IPS-15b (cell line): ENCODE measurements at regions not wholly inside any gene's neighbourhood (a gene's known extent, or its start where the extent isn't known, plus 50 kb on each side); places are given as distances from the start of the nearest gene placed in this dataset.

ENCODE experiments used
- H3K27me3 ChIP-seq: one replicate; pipeline ENCODE4 v1.6.1; 2013; ENCODE audit warnings: low read length; ENCODE audit not compliant: control insufficient read depth, insufficient read depth
- H3K36me3 ChIP-seq: one replicate; pipeline ENCODE4 v1.6.1; 2013; ENCODE audit warnings: low read length; ENCODE audit not compliant: control insufficient read depth, insufficient read depth
- H3K4me1 ChIP-seq: one replicate; pipeline ENCODE4 v1.6.1; 2013; ENCODE audit warnings: mild to moderate bottlenecking, low read length; ENCODE audit not compliant: control insufficient read depth, insufficient read depth
- H3K4me3 ChIP-seq: one replicate; pipeline ENCODE4 v1.5.1; 2013; ENCODE audit warnings: low read depth, low read length
- H3K9ac ChIP-seq: one replicate; pipeline ENCODE4 v1.6.1; 2013; ENCODE audit warnings: low read depth, mild to moderate bottlenecking, low read length
- H3K9me3 ChIP-seq: one replicate; pipeline ENCODE4 v1.6.1; 2013; ENCODE audit warnings: mild to moderate bottlenecking, low read length; ENCODE audit not compliant: control insufficient read depth, insufficient read depth

DNA sequence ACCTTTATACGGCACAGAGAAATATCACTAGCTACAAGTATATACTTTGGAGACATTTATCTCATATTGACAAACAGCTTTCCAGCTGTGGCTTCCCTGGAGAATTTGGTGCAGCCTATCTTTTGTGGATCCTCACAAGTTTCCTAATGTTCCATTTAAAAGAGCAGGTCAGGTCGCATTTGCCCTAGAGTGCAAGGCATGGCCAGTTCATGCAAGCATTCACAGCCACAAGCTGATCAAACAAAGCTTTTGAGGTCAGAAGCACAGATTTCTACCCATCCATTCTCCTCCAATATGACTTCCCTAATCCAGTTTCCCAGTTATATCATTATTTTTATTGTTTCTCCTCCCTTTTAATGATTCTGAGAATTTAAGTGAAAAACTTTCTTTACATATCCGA is 1008.4 kb upstream of the AGA start:
- H3K4me1 ChIP-seq, result no peaks in the 10 kb centered on the region
- no peak overlapping the region for H3K4me3 ChIP-seq
- no peaks in the 10 kb centered on the region for H3K9me3 ChIP-seq
- H3K36me3 ChIP-seq, result no peaks in the 10 kb centered on the region
- no peaks in the 10 kb centered on the region for H3K27me3 ChIP-seq
- no peak overlapping the region for H3K9ac ChIP-seq

DNA sequence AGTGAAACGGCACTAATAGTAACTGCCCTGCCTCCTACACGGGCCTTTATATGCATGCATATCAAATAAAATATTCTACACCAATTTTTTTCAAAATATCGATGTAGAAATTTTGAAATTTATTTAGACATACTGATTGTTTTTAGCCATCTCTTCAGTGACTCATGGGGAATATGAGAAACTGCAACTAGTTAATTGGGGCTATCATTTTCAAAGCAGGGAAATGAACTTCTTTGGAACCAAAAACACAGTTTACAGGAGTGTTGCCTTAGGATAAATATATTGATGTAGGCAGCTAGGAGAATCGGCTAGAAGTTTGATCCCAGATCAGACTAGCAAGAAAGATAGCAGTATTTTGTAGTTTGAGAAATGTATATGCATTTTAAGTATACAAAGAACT is 1010.8 kb upstream of the AGA start:
- Histone ChIP-seq H3K36me3 (no peaks in the 10 kb centered on the region), H3K9me3 (no peaks in the 10 kb centered on the region), H3K9ac (no peak overlapping the region), H3K4me3 (no peak overlapping the region), H3K4me1 (no peaks in the 10 kb centered on the region), H3K27me3 (no peaks in the 10 kb centered on the region)

DNA sequence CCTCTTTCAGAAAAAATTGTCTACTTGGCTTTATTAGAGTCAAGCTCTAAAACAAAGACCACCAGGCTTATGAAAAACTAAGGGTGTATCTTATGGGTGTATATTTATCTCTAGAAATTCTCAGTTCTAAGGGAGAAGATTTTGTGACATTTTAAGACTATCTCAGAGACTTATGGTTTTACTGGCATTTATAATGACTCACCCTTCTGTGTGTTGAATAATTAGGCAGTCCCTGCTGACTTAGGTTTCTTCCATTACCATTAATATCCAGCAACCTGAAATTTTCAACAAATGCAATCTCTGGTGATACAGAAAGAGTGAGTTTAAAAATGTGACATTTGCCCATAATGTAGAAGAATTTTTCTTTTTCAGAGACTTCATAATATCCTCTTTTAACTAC is 1015.0 kb upstream of the AGA start:
- H3K27me3 ChIP-seq, result no peaks in the 10 kb centered on the region

DNA sequence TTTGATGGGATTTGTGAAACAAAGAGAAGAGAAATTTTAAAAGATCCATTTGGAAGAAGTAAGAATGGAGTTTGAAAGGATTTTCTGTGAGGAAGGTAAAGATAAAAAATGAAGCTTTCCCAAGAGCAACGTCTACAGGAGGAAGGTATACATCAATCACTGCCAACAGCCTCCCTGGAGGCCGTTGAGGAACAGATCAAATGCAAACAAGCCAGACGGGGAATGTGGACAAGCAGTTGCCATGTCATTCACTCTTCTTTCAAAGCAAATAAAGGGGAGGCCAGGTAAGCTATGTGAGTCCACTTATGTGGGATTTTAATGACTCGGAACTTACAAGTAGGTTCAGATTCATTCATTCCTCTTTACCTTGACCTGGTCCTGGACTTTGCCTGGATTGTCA is 1020.5 kb upstream of the AGA start:
- Histone ChIP-seq H3K9ac (no peak overlapping the region), H3K4me3 (no peak overlapping the region), H3K9me3 (no peaks in the 10 kb centered on the region), H3K27me3 (no peaks in the 10 kb centered on the region), H3K36me3 (no peaks in the 10 kb centered on the region), H3K4me1 (no peaks in the 10 kb centered on the region)

More for the DNA sequence above, 1015.0 kb upstream of the AGA start:
- Histone ChIP-seq H3K4me3 (no peak overlapping the region), H3K9ac (no peak overlapping the region), H3K4me1 (no peaks in the 10 kb centered on the region), H3K36me3 (no peaks in the 10 kb centered on the region), H3K9me3 (no peaks in the 10 kb centered on the region)

DNA sequence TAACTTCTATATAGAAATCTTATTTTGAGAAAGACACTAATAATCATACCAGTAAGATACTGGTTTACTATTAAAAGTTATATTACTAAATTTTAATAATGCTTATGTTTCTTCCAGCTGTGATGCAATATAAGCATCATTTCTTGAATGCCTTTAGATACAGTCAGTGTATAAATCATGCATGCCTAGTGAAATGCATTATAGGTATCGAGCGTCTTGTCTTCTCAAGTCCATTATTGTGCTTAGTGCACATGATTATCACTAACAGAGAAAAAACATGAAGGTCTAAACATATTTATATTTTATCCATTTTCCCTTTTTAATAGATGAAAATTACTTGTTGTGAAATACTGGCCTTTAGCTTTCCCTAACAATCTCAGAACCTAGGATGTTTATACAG is 1021.5 kb upstream of the AGA start:
- Histone ChIP-seq H3K27me3 (no peaks in the 10 kb centered on the region), H3K9me3 (no peaks in the 10 kb centered on the region), H3K9ac (no peak overlapping the region), H3K4me1 (no peaks in the 10 kb centered on the region), H3K4me3 (no peak overlapping the region), H3K36me3 (no peaks in the 10 kb centered on the region)

DNA sequence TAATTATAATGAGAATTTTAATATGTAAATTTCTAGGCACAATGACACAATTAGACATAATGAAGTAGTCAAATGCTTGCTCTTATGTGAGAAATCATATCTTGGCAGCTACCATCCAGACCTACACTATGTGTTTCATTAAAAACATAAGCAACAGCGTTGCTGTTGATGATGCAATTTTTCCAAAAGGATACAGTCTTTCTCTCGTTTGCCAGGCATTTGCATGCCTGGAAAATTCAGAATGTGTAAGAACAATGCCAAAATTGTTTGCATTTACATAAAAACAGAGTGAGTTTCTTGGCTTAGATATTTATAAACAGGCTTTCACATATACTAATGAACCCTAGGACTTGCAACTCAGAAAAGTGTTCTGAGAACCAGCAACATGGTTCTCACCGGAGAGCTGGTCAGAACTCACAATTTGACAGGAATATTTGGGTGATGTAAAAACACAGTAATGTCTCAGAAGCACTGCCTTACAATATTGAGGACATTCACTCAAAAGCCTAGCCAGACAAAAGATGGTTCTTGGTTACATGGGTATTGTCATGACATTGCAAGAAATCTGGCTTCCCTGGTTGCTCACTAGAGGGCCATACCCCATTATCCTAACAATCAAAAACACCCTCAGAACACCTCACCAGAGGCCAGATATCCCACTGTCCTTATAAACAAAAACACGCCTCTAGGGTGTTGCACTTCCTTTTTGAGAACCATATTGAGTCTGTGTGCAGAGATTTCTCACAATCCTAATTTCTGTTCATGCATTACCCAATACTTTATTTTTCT is 1029.0 kb upstream of the AGA start:
- Histone ChIP-seq H3K36me3 (no peaks in the 10 kb centered on the region), H3K4me1 (no peaks in the 10 kb centered on the region), H3K4me3 (no peak overlapping the region), H3K9ac (no peak overlapping the region), H3K9me3 (no peaks in the 10 kb centered on the region), H3K27me3 (no peaks in the 10 kb centered on the region)

DNA sequence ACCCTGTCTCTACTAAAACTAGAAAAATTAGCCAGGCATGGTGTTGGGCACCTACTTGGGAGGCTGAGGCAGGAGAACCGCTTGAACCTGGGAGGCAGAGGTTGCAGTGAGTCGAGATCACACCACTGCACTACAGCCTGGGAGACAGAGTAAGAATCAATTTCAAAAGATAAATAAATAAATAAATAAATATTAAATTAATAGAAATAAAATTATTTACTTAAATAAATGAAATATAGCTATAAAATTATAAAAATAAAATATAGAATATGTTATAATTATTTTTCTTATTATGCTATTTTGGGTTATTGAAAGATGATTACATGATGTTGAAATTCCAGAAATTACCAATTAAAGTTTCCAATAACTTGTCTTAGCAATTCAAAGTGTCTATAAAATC is 1029.8 kb upstream of the AGA start:
- H3K9me3 ChIP-seq, result no peaks in the 10 kb centered on the region
- H3K9ac ChIP-seq, result no peak overlapping the region
- no peak overlapping the region for H3K4me3 ChIP-seq
- H3K36me3 ChIP-seq, result no peaks in the 10 kb centered on the region
- no peaks in the 10 kb centered on the region for H3K27me3 ChIP-seq
- H3K4me1 ChIP-seq, result no peaks in the 10 kb centered on the region

DNA sequence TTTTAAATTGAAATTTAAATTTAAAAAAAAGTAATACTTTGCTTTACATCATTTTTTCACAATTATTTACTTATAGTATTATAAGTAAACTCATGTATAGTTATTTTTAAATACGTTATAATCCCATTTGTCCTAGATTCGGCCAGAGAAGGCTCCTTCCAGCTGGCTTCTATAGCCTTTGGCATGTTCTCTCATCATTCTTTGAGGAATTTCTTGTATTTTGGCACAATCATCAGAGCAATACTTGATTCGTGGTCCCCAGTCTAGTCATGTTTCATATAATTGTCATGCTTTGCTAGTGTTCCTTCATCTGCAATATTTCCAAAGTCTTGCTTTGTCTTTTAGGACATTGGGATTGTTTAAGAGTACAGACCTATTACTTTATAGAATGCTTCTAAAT is 1037.9 kb upstream of the AGA start:
- H3K9ac ChIP-seq, result no peak overlapping the region
- H3K36me3 ChIP-seq, result no peaks in the 10 kb centered on the region
- H3K9me3 ChIP-seq, result no peaks in the 10 kb centered on the region
- no peaks in the 10 kb centered on the region for H3K27me3 ChIP-seq
- H3K4me3 ChIP-seq, result no peak overlapping the region
- H3K4me1 ChIP-seq, result no peaks in the 10 kb centered on the region

DNA sequence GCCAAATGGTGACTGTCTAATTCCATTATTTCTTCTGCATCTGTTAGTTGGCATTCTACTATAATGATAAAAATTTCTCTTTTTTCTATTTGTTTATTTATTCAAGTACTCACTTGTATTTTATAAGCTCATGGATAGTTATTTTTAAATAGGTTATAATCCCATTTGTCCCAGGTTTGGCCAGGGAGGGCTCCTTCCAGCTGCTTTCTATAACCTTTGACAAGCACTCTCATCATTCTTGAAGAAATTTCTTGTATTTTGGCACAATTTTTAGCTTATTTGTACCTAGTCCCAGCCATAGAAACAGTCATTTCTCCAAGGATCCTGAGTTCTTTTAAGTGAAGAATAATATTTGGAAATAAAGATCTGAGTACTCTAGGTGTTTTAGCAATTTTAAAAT is 1038.6 kb upstream of the AGA start:
- no peaks in the 10 kb centered on the region for H3K36me3 ChIP-seq
- H3K27me3 ChIP-seq, result no peaks in the 10 kb centered on the region
- H3K9ac ChIP-seq, result no peak overlapping the region
- no peaks in the 10 kb centered on the region for H3K4me1 ChIP-seq
- no peaks in the 10 kb centered on the region for H3K9me3 ChIP-seq
- no peak overlapping the region for H3K4me3 ChIP-seq

DNA sequence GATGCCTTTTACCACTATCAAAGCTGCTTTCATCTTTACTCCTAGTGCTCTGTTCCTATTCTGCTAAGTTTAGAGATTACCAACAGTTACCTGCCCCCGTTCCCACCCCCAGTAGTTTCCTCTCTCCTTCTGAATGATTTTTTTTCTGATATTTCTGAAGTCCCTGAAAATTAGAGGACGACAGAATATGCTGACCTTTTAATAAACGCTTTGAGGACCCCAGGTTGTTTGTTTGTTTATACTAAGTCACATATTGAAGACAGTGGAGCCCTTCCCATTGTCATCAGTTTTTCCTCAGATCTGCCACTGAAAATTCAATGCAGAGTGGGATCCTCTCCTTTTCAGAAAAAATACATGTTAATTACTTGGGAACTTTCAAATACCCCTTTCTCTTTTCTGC is 1039.3 kb upstream of the AGA start:
- Histone ChIP-seq H3K4me3 (no peak overlapping the region), H3K4me1 (no peaks in the 10 kb centered on the region), H3K27me3 (no peaks in the 10 kb centered on the region), H3K9ac (no peak overlapping the region), H3K9me3 (no peaks in the 10 kb centered on the region), H3K36me3 (no peaks in the 10 kb centered on the region)

DNA sequence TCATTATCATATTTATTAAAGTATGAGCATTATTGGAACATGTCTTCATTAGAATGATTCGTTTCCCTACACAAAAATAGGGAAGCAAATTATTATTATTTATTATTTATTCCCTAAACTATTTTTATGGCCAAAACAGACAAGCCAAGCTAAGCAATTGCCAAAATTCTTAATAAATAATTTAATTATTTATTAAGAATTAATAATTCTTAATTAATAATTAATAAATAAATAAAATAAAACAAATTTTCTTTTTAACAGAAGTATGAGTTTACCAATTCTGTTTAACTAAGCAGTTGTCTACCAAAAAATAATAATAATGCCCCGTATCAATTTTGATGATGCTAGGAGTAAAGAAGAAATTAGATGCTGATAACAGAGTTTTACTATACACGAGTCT is 1080.8 kb upstream of the AGA start:
- H3K36me3 ChIP-seq, result no peaks in the 10 kb centered on the region
- H3K9me3 ChIP-seq, result no peaks in the 10 kb centered on the region
- H3K9ac ChIP-seq, result no peak overlapping the region
- no peaks in the 10 kb centered on the region for H3K4me1 ChIP-seq
- H3K4me3 ChIP-seq, result no peak overlapping the region
- H3K27me3 ChIP-seq, result no peaks in the 10 kb centered on the region

DNA sequence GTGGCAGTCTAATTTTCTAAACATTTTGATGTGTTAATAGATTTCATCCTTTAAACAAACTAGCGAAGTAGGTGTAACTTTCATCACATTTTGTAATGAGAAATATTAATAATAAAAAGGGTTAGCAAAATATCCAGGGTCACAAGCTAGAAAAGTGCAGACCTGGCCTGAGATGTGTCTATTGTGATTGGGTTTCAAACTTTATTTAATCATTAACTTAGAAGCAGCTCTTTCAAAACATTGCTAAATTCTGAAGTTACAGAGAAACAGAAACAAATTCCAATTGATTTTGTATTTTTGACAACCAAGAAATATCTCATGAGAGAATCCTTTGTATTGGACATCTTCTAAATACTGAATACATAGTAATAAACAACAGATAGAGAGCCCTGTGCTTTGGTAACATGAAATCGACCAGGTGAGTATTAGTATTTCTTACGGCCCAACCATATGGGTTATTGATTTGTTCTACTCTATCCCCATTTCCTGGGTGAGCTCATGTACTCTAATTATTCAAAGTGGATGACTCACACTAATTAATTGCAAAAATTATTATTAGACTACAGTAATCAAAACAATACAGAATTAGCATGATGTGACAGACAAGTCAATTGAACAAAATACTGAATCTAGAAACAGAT is 1093.8 kb upstream of the AGA start:
- Histone ChIP-seq H3K9ac (no peak overlapping the region), H3K4me1 (no peaks in the 10 kb centered on the region), H3K9me3 (no peaks in the 10 kb centered on the region), H3K4me3 (no peak overlapping the region), H3K36me3 (no peaks in the 10 kb centered on the region), H3K27me3 (no peaks in the 10 kb centered on the region)
